Gastrocnemius medialis (tissue), 4 donors: ENCODE measurements at regions not wholly inside any gene's neighbourhood (a gene's known extent, or its start where the extent isn't known, plus 50 kb on each side); places are given as distances from the start of the nearest gene placed in this dataset.

Experiments
- POLR2A ChIP-seq, 2 donors: fragments of 450-650 bp; IDR thresholded peaks; one replicate each; pipeline ENCODE4 v1.6.1; 2017; ENCODE audit warnings: antibody characterized with exemption in 2 of 2, mild to moderate bottlenecking in 2 of 2, moderate library complexity in 2 of 2
- TF ChIP-seq, protein P1 (sequence below), 5 experiments: fragments of 450-650 bp in 3 of 5; fragments of 200-600 bp in 2 of 5; sonication (generic) in 2 of 5; IDR thresholded peaks in 4 of 5; conservative IDR thresholded peaks in 1 of 5; 1 replicate in 4 of 5; 2 replicates in 1 of 5; pipeline ENCODE4 v1.5.1; 2016 to 2019; ENCODE audit warnings: antibody characterized with exemption in 5 of 5, mild to moderate bottlenecking in 3 of 5, moderate library complexity in 3 of 5

GRCh38 chr1:208728815-208729214 is 484.6 kb upstream of the PLXNA2 start:
- TF ChIP-seq, protein P1, sequence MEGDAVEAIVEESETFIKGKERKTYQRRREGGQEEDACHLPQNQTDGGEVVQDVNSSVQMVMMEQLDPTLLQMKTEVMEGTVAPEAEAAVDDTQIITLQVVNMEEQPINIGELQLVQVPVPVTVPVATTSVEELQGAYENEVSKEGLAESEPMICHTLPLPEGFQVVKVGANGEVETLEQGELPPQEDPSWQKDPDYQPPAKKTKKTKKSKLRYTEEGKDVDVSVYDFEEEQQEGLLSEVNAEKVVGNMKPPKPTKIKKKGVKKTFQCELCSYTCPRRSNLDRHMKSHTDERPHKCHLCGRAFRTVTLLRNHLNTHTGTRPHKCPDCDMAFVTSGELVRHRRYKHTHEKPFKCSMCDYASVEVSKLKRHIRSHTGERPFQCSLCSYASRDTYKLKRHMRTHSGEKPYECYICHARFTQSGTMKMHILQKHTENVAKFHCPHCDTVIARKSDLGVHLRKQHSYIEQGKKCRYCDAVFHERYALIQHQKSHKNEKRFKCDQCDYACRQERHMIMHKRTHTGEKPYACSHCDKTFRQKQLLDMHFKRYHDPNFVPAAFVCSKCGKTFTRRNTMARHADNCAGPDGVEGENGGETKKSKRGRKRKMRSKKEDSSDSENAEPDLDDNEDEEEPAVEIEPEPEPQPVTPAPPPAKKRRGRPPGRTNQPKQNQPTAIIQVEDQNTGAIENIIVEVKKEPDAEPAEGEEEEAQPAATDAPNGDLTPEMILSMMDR (IDR thresholded peaks at IDR 0.05 in 4 of 5, conservative IDR thresholded peaks at IDR 0.05 in 1 of 5): no peak
- TF ChIP-seq POLR2A (IDR thresholded peaks at IDR 0.05): no peak
